ENCODE measurements at regions not wholly inside any gene's neighbourhood (a gene's known extent, or its start where the extent isn't known, plus 50 kb on each side); places are given as distances from the start of the nearest gene placed in this dataset.

- no peak overlapping the region for H2BK20ac ChIP-seq (ENCODE audit: low read depth, low read length)
- no peaks in the 10 kb centered on the region for H3K4me1 ChIP-seq (ENCODE audit: control insufficient read depth, insufficient read depth, low read length)
- CTCF ChIA-PET: interaction anchor here (0.6 kb wide), 1 partner anchor 22 kb away, joined by 3 read pairs; no protein-coding TSS in a partner anchor
- no peak overlapping the region for H4K8ac ChIP-seq (ENCODE audit: low read depth in 2 of 2, low read length in 2 of 2)
- H2BK15ac ChIP-seq (ENCODE audit: low read depth, low read length): no peak overlapping the region
- H3K4ac ChIP-seq (ENCODE audit: low read depth, low read length): no peak overlapping the region
- no peak overlapping the region for H3K18ac ChIP-seq (ENCODE audit: low read depth, low read length)
- DNase-seq (no peak), ATAC-seq (ENCODE audit: low read depth) (no peak)
- no peaks in the 10 kb centered on the region; the same call in 1 of the 2 replicates for H3K27me3 ChIP-seq (ENCODE audit: control insufficient read depth, insufficient read depth, low read length)
- no peak overlapping the region for H3K9ac ChIP-seq (ENCODE audit: low read depth, low read length)
- no peak overlapping the region for H3K14ac ChIP-seq (replicated peaks; ENCODE audit: low read depth, low read length)
- no peak overlapping the region for H3K56ac ChIP-seq (ENCODE audit: extremely low read depth, insufficient read depth, low read length)
- no peak for TF ChIP-seq CHD1 (IDR thresholded peaks at IDR 0.05; ENCODE audit: low read depth, low read length)
- TF ChIP-seq USF2 (IDR thresholded peaks at IDR 0.05; ENCODE audit: low read depth, low read length): no peak
- TF ChIP-seq MXI1 (IDR thresholded peaks at IDR 0.05; ENCODE audit: borderline replicate concordance, low read depth, low read length): no peak
- TF ChIP-seq NFE2L2 (IDR thresholded peaks at IDR 0.05; ENCODE audit: low read depth, low read length): no peak
- TF ChIP-seq POLR2A (IDR thresholded peaks at IDR 0.05; ENCODE audit: low read depth, low read length): no peak
- H2BK120ac ChIP-seq (ENCODE audit: low read depth, low read length): no peak overlapping the region
- H4K20me1 ChIP-seq (ENCODE audit: insufficient read depth, low read length): no peaks in the 10 kb centered on the region
- H3K27ac ChIP-seq (ENCODE audit: insufficient read depth, low read length): no peak overlapping the region
- no peak overlapping the region for H2AFZ ChIP-seq (replicated peaks; ENCODE audit: low read length, poor library complexity)
- H3K36me3 ChIP-seq (ENCODE audit: control insufficient read depth, insufficient read depth, low read length): no peaks in the 10 kb centered on the region
- BruUV-seq (replicated peaks): no TSS peak
- no peak overlapping the region for H2AK5ac ChIP-seq (ENCODE audit: low read depth, low read length)
- H4K91ac ChIP-seq (ENCODE audit: insufficient read depth, low read depth, low read length): no peak overlapping the region
- H3K79me1 ChIP-seq (ENCODE audit: low read depth in 1 of 2, low read length in 2 of 2): no peaks in the 10 kb centered on the region
- H3K4me2 ChIP-seq (ENCODE audit: low read depth, low read length): no peak overlapping the region
- POLR2A ChIA-PET (ENCODE audit: unreplicated experiment): no interaction called here
- intact Hi-C loops (cut with micrococcal nuclease): no loop called here
- no peak overlapping the region for H4K5ac ChIP-seq (ENCODE audit: low read depth, low read length)
- in situ Hi-C loops (cut with MboI; ENCODE audit: low sequenced_read_pairs): no loop called here
- H2BK5ac ChIP-seq (ENCODE audit: low read depth, low read length, poor library complexity, severe bottlenecking): no peak overlapping the region
- WGBS, 2 experiments (ENCODE audit: extremely low coverage in 2 of 2, insufficient read length in 1 of 2): no CpG with 5 or more reads among the region's 1 CpG
- H3K23ac ChIP-seq (ENCODE audit: low read depth, low read length): no peak overlapping the region
- no peaks in the 10 kb centered on the region for H3K9me3 ChIP-seq (ENCODE audit: control insufficient read depth, insufficient read depth, low read length)
- H3K4me3 ChIP-seq (ENCODE audit: insufficient read depth, low read depth, low read length): no peak overlapping the region
- dilution Hi-C loops (cut with HindIII; ENCODE audit: low sequenced_read_pairs, unreplicated experiment): no loop called here
- no peaks in the 10 kb centered on the region for H3K9me1 ChIP-seq (ENCODE audit: insufficient read depth, low read length)
- H2AK9ac ChIP-seq (replicated peaks; ENCODE audit: low read depth, low read length, poor library complexity): no peak overlapping the region
These were observed 141.6 kb upstream of the SPRED1 start for GRCh38 chr15:38111070-38111469.

All from IMR-90 (cell line).